HEK293T (cell line): ENCODE measurements at regions not wholly inside any gene's neighbourhood (a gene's known extent, or its start where the extent isn't known, plus 50 kb on each side); places are given as distances from the start of the nearest gene placed in this dataset.

Source experiments
- ARNT ChIP-seq: fragments of 450-650 bp; IDR thresholded peaks from 2 replicates; pipeline ENCODE4 v1.6.1; 2017; ENCODE audit warnings: mild to moderate bottlenecking
- BHLHE40 ChIP-seq: fragments of 450-650 bp; IDR thresholded peaks from 2 replicates; pipeline ENCODE4 v1.6.1; 2016; ENCODE audit warnings: mild to moderate bottlenecking, moderate library complexity, borderline replicate concordance
- FOXA1 ChIP-seq: fragments of 450-650 bp; IDR thresholded peaks from 2 replicates; pipeline ENCODE4 v1.6.1; 2016; ENCODE audit warnings: mild to moderate bottlenecking
- FOXM1 ChIP-seq: fragments of 450-650 bp; IDR thresholded peaks from 2 replicates; pipeline ENCODE4 v1.6.1; 2017; ENCODE audit warnings: mild to moderate bottlenecking, borderline replicate concordance
- HDGF ChIP-seq: fragments of 450-650 bp; IDR thresholded peaks from 2 replicates; pipeline ENCODE4 v1.6.1; 2017; ENCODE audit warnings: antibody characterized with exemption, borderline replicate concordance
- NFRKB ChIP-seq: fragments of 450-650 bp; IDR thresholded peaks from 2 replicates; pipeline ENCODE4 v1.6.1; 2016; ENCODE audit warnings: mild to moderate bottlenecking, moderate library complexity
- SP1 ChIP-seq: fragments of 450-650 bp; IDR thresholded peaks from 2 replicates; pipeline ENCODE4 v1.6.1; 2017
- SUZ12 ChIP-seq: fragments of 450-650 bp; IDR thresholded peaks from 2 replicates; pipeline ENCODE4 v1.6.1; 2016; ENCODE audit warnings: mild to moderate bottlenecking
- TARDBP ChIP-seq: fragments of 450-650 bp; IDR thresholded peaks from 2 replicates; pipeline ENCODE4 v1.6.1; 2016

DNA sequence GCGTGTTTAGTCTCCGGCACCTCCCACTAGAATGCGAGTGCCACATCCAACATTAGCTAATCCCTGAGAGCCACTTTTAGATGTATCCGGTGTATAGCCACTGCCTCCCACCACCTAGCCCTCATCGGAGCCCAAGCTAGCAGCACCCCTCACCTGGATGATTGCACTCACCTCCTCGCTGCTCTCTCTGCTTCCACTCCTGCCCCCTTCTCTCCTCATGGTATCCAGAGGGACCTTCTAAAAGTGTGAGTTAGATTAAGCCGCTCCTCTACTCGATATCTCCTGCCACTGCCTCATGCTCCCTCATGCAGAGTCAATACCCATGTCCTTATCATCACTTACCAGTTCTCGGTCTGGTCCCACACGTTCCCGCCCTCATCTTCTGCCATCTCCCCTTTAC, 125.3 kb downstream of the RAB11FIP2 start:
- TF ChIP-seq HDGF (no peak), SP1 (no peak), BHLHE40 (no peak), NFRKB (no peak), ARNT (no peak), FOXM1 (no peak), SUZ12 (no peak), FOXA1 (no peak), TARDBP (no peak)
